ENCODE measurements at regions not wholly inside any gene's neighbourhood (a gene's known extent, or its start where the extent isn't known, plus 50 kb on each side); places are given as distances from the start of the nearest gene placed in this dataset.

DNA sequence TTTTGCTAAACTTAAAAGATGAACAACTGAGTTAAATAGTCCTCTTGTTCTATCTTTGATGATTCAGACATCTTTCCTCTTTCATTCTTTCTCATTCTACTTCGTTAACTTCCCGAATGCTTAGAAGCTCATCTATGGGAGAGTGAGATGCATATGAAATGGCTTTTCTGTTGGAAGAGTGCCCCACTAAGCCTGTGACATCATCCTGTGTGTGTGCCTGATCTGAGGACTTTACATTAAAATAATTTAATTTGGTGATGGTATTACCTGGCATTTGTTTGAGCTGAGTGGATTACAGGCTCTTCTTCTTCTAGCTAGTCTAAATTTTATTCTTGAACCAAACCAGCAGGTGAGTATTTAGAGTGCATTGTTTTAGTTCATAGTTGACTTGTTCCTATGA is 626.5 kb downstream of the QKI start:
- Histone ChIP-seq H3K4me3 (ENCODE audit: low read length) (no peak overlapping the region), H3K36me3 (ENCODE audit: control insufficient read depth, insufficient read depth, low read length) (no peaks in the 10 kb centered on the region), H3K27ac (ENCODE audit: low read length) (no peak overlapping the region), H3K4me1 (ENCODE audit: control insufficient read depth, insufficient read depth, low read length) (no peaks in the 10 kb centered on the region), H3K9me3 (ENCODE audit: control insufficient read depth, low read depth, low read length) (no peaks in the 10 kb centered on the region), H3K27me3 (ENCODE audit: control insufficient read depth, insufficient read depth, low read length) (no peaks in the 10 kb centered on the region)
- WGBS (ENCODE audit: insufficient coverage, low lambda C conversion rate): 93% methylated on average over 2 of the region's 2 CpGs
- DNase-seq: no peak

DNA sequence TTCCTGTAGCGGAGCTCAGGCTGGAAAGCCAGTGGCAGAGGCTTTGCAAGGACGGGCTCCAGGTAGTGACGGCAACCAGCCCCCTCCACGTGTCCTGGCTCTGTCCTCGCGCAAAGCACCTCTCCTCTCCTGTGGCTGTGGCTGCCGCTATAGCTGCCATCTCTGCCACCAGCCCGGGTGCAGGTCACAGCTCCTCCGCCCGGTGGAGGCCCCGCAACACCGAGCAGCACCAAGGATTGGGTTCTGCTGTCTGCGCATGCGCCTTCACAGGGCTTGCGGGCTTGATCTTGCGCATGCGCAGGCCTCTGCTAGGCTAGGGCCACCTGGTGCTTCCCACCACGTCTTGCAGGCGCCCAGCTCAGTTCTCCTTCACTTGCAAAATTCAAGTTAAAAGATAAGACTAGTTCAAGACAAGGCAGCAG is 625.4 kb downstream of the QKI start:
- DNase-seq: peak in 1 of 2 donors; percentile 63
- Histone ChIP-seq H3K4me3 (ENCODE audit: low read length) (no peak overlapping the region), H3K27me3 (ENCODE audit: control insufficient read depth, insufficient read depth, low read length) (no peaks in the 10 kb centered on the region), H3K4me1 (ENCODE audit: control insufficient read depth, insufficient read depth, low read length) (no peaks in the 10 kb centered on the region), H3K9me3 (ENCODE audit: control insufficient read depth, low read depth, low read length) (no peaks in the 10 kb centered on the region), H3K36me3 (ENCODE audit: control insufficient read depth, insufficient read depth, low read length) (no peaks in the 10 kb centered on the region), H3K27ac (ENCODE audit: low read length) (no peak overlapping the region)
- WGBS (ENCODE audit: insufficient coverage, low lambda C conversion rate): no CpG with 5 or more reads among the region's 19 CpGs

DNA sequence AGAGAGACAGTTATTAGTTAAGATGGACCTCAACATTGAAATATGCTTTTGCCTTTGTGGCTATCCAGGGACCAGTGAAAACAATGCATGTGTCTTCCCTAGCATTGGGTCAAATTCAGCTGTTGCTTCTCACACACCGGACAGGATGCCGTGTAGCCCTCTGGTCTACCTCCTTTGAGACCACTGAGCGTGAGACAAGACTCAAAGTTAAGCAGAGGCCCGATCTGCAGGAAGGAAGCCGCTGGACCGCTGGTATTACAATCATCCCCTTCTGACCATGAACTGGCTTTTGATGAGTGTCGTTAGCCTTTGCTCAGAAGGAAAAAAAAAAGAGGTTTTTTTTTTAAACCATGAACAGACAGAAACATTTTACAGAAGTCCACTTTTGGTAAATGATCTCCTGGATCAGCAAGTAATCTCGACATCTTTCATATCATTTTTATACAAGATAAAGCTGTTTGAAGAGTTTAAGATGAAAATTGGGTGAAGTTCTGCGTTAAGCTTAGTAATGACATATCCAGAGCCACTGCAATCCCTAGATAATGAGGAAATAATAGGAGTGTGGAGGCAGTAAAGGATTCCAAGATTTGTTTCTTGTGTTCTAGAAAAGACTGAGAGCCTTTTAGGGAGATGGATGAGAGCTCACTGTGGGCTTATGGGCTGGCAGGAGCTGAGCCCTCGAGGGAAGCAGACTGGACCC is 622.8 kb downstream of the QKI start:
- Histone ChIP-seq H3K9me3 (ENCODE audit: control insufficient read depth, low read depth, low read length) (no peaks in the 10 kb centered on the region), H3K4me3 (ENCODE audit: low read length) (no peak overlapping the region), H3K4me1 (ENCODE audit: control insufficient read depth, insufficient read depth, low read length) (no peaks in the 10 kb centered on the region), H3K27me3 (ENCODE audit: control insufficient read depth, insufficient read depth, low read length) (no peaks in the 10 kb centered on the region), H3K27ac (ENCODE audit: low read length) (no peak overlapping the region), H3K36me3 (ENCODE audit: control insufficient read depth, insufficient read depth, low read length) (no peaks in the 10 kb centered on the region)
- no peak for DNase-seq
- WGBS (ENCODE audit: insufficient coverage, low lambda C conversion rate): 75% methylated on average over 1 of the region's 10 CpGs

DNA sequence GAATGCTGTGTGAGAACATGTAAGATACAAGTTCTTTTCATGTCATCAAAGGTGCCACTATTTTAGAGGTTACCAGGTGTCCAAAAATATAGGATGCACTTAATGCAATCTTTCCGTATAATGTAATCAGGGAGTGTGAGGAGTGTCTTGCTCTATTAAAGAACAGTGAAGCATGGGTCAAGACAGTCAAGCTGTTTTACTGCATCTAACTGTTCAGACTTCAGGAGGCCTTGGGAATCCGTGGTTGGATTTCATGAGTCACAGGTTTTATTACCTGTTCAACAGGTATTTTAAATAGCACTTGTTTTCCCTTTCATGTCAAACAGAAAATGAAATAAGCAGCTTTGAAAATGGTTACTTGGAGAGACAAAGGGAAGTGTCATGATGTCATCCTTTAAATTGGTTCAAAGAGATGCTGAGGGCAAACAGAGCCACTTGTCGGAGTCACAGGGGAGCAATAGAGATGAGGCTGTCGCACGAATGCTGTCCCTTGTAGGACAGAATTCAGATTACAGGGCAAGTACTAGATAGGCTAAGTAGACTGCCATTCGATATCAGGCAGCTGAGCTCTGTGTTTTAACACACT is 621.5 kb downstream of the QKI start:
- Histone ChIP-seq H3K4me1 (ENCODE audit: control insufficient read depth, insufficient read depth, low read length) (no peaks in the 10 kb centered on the region), H3K9me3 (ENCODE audit: control insufficient read depth, low read depth, low read length) (no peaks in the 10 kb centered on the region), H3K27me3 (ENCODE audit: control insufficient read depth, insufficient read depth, low read length) (no peaks in the 10 kb centered on the region), H3K4me3 (ENCODE audit: low read length) (no peak overlapping the region), H3K36me3 (ENCODE audit: control insufficient read depth, insufficient read depth, low read length) (no peaks in the 10 kb centered on the region), H3K27ac (ENCODE audit: low read length) (no peak overlapping the region)
- no peak for DNase-seq
- WGBS (ENCODE audit: insufficient coverage, low lambda C conversion rate): no CpG with 5 or more reads among the region's 6 CpGs

GRCh38 chr6:164034602-164035140 is 620.2 kb downstream of the QKI start:
- no CpG with 5 or more reads among the region's 2 CpGs for WGBS (ENCODE audit: insufficient coverage, low lambda C conversion rate)
- H3K27me3 ChIP-seq (ENCODE audit: control insufficient read depth, insufficient read depth, low read length): no peaks in the 10 kb centered on the region
- no peak for DNase-seq

DNA sequence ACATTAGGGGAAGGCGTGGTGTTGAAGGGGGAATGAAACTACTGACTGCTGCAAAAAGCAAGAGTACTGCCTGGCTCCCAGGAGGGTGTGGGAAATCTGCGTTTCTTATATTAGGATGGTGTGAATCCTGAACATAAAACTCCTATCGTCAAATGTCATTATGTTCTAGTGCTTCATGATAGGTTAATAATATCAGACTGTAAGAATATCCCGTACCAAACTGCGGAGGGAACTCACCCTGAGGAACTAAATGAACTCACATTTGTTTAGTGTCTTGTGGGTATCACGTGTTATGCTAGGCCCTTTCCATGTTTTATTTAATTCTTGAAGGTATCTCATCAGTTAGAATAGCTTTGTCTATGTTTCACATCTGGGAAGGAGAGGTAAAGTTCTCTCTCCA is 610.7 kb downstream of the QKI start:
- no peak overlapping the region for H3K4me3 ChIP-seq (ENCODE audit: low read length)
- no peak for DNase-seq
- H3K27ac ChIP-seq (ENCODE audit: low read length): no peak overlapping the region
- H3K9me3 ChIP-seq (ENCODE audit: control insufficient read depth, low read depth, low read length): peaks cover 3% of the 10 kb centered on the region
- H3K36me3 ChIP-seq (ENCODE audit: control insufficient read depth, insufficient read depth, low read length): no peaks in the 10 kb centered on the region
- H3K4me1 ChIP-seq (ENCODE audit: control insufficient read depth, insufficient read depth, low read length): no peaks in the 10 kb centered on the region
- WGBS (ENCODE audit: insufficient coverage, low lambda C conversion rate): 100% methylated on average over 1 of the region's 6 CpGs
- H3K27me3 ChIP-seq (ENCODE audit: control insufficient read depth, insufficient read depth, low read length): no peaks in the 10 kb centered on the region

More at GRCh38 chr6:164034602-164035140, 620.2 kb downstream of the QKI start:
- no peaks in the 10 kb centered on the region for H3K4me1 ChIP-seq (ENCODE audit: control insufficient read depth, insufficient read depth, low read length)
- no peaks in the 10 kb centered on the region for H3K9me3 ChIP-seq (ENCODE audit: control insufficient read depth, low read depth, low read length)
- H3K36me3 ChIP-seq (ENCODE audit: control insufficient read depth, insufficient read depth, low read length): no peaks in the 10 kb centered on the region
- H3K4me3 ChIP-seq (ENCODE audit: low read length): no peak overlapping the region
- no peak overlapping the region for H3K27ac ChIP-seq (ENCODE audit: low read length)

DNA sequence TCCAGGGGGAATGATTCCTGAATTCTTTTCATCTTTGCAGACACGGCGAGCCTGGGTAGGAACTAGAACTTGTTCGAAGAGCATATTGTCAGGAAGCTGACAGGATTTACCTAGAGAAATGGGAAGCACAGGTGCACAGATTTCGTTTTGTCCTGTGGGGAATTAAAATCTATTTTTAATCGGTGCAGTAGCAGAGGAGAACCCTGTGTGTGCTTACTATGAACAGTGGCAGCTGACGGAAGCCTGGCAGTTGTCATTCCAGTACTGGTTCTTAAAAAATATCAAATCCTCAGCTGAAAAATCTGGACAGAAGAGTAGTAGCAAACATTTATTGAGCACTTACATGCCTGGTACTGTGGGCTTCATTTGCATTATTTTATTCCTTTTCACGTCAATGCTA is 609.0 kb downstream of the QKI start:
- WGBS (ENCODE audit: insufficient coverage, low lambda C conversion rate): 93% methylated on average over 3 of the region's 7 CpGs
- H3K9me3 ChIP-seq (ENCODE audit: control insufficient read depth, low read depth, low read length): peaks cover 7% of the 10 kb centered on the region
- H3K27me3 ChIP-seq (ENCODE audit: control insufficient read depth, insufficient read depth, low read length): no peaks in the 10 kb centered on the region
- H3K4me1 ChIP-seq (ENCODE audit: control insufficient read depth, insufficient read depth, low read length): no peaks in the 10 kb centered on the region
- H3K27ac ChIP-seq (ENCODE audit: low read length): no peak overlapping the region
- H3K36me3 ChIP-seq (ENCODE audit: control insufficient read depth, insufficient read depth, low read length): no peaks in the 10 kb centered on the region
- no peak overlapping the region for H3K4me3 ChIP-seq (ENCODE audit: low read length)
- DNase-seq: no peak

DNA sequence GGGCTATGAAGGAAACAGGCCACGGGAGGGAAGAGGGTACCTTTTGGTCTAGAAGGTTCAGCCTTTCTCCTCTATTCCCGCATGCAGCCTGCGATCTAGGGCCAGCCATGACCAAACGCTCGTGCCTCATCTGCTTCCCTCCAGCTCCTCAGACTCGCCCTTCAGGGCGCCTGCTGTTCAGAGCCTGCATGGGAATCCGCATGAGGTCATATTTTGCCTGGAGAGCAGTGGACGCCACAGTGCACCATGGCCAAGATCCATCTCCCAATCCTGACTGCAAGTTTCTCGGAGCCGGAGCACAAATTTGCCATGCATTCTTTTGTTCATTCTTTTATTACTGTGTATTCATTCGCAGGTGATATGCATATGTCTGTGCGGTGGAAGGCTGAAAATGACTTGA is 608.1 kb downstream of the QKI start:
- DNase-seq: no peak
- Histone ChIP-seq H3K4me3 (ENCODE audit: low read length) (no peak overlapping the region), H3K4me1 (ENCODE audit: control insufficient read depth, insufficient read depth, low read length) (no peaks in the 10 kb centered on the region), H3K9me3 (ENCODE audit: control insufficient read depth, low read depth, low read length) (peaks cover 7% of the 10 kb centered on the region), H3K27ac (ENCODE audit: low read length) (no peak overlapping the region), H3K27me3 (ENCODE audit: control insufficient read depth, insufficient read depth, low read length) (no peaks in the 10 kb centered on the region), H3K36me3 (ENCODE audit: control insufficient read depth, insufficient read depth, low read length) (no peaks in the 10 kb centered on the region)
- WGBS (ENCODE audit: insufficient coverage, low lambda C conversion rate): 93% methylated on average over 2 of the region's 13 CpGs

DNA sequence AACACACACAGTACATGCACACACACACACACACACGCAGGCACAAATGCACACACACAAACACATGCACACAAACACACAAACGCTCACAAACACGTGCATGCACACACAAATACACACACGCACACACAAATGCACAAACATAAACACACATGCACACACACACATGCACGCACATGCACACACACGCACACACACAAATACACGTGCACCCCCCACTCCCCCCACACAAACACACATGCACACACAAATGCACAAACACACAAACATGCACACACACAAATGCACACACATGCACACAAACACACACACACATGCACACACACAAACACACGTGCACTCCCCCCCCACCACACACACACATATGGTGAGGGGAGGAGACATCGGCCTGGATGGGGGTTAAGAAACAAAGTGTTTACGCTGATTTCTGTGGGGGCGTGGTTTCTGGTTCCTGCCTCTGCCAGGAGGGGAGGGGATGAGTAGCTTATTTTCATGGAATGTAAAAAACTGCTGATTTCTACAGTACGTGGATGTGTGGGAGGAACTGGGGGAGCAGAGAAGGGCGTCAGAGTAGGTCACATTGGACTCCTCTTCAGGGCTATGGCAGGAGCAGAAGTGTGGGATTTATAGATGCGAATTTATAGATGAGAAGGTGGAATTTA is 607.2 kb downstream of the QKI start:
- H3K36me3 ChIP-seq (ENCODE audit: control insufficient read depth, insufficient read depth, low read length): no peaks in the 10 kb centered on the region
- H3K27ac ChIP-seq (ENCODE audit: low read length): no peak overlapping the region
- no peaks in the 10 kb centered on the region for H3K4me1 ChIP-seq (ENCODE audit: control insufficient read depth, insufficient read depth, low read length)
- 80% methylated on average over 2 of the region's 14 CpGs for WGBS (ENCODE audit: insufficient coverage, low lambda C conversion rate)
- DNase-seq: no peak
- no peak overlapping the region for H3K4me3 ChIP-seq (ENCODE audit: low read length)
- no peaks in the 10 kb centered on the region for H3K27me3 ChIP-seq (ENCODE audit: control insufficient read depth, insufficient read depth, low read length)
- peaks cover 7% of the 10 kb centered on the region for H3K9me3 ChIP-seq (ENCODE audit: control insufficient read depth, low read depth, low read length)

- Histone ChIP-seq H3K4me1 (ENCODE audit: control insufficient read depth, insufficient read depth, low read length) (no peaks in the 10 kb centered on the region), H3K36me3 (ENCODE audit: control insufficient read depth, insufficient read depth, low read length) (no peaks in the 10 kb centered on the region), H3K27ac (ENCODE audit: low read length) (no peak overlapping the region), H3K9me3 (ENCODE audit: control insufficient read depth, low read depth, low read length) (peaks cover 7% of the 10 kb centered on the region), H3K27me3 (ENCODE audit: control insufficient read depth, insufficient read depth, low read length) (no peaks in the 10 kb centered on the region), H3K4me3 (ENCODE audit: low read length) (no peak overlapping the region)
- DNase-seq: no peak
- no CpG with 5 or more reads among the region's 21 CpGs for WGBS (ENCODE audit: insufficient coverage, low lambda C conversion rate)
Measured at GRCh38 chr6:164020142-164020541, 605.6 kb downstream of the QKI start.
